ENCODE measurements at regions not wholly inside any gene's neighbourhood (a gene's known extent, or its start where the extent isn't known, plus 50 kb on each side); places are given as distances from the start of the nearest gene placed in this dataset.
"Not testable (repeated sequence)": the region's sequence is repeated elsewhere in the genome, so short reads cannot be mapped to it uniquely, and the experiment has no call there.

DNA sequence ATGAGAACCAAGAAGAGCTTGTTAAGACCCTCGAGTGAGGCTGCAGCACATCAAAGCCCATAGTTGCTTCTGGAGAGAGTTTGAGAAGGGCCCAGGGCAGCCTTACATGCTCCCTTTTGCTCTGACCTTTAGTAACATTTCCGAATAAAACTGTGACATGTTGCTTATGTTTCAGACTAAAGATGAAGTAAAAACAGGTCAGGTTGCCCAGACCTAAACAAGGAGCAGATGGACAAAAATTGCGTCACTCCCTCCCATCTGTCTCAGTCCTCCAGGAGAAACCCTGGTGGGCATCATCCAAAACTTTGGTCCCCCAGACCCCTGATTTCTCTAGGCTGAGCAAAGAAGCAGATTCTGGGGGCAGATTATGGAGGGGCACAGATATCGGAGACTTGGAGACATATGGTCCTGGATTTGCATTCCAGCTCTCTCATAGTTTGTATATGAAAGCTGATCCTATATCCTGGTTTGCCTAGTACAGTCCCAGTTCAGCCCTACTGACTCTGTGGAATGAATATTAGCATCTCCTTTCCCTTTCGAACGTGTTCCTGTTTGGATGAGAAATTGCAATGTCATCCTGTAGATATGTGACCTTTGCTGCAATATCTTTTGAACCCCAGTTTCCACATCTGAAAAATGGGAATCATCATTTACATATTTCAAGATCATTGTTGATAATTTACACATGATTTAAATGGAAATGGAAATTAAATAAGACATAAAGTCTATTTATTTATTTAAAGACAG, 304.9 kb upstream of the USP24 start:
- DNase-seq (ENCODE audit: low read depth, low spot score) = no peak
- ChIA-PET CTCF (no interaction called here), POLR2A (interaction anchor here (0.5 kb wide), 1 partner anchor 184 kb away, joined by 3 read pairs; no protein-coding TSS in a partner anchor)
- TF ChIP-seq, protein P1, sequence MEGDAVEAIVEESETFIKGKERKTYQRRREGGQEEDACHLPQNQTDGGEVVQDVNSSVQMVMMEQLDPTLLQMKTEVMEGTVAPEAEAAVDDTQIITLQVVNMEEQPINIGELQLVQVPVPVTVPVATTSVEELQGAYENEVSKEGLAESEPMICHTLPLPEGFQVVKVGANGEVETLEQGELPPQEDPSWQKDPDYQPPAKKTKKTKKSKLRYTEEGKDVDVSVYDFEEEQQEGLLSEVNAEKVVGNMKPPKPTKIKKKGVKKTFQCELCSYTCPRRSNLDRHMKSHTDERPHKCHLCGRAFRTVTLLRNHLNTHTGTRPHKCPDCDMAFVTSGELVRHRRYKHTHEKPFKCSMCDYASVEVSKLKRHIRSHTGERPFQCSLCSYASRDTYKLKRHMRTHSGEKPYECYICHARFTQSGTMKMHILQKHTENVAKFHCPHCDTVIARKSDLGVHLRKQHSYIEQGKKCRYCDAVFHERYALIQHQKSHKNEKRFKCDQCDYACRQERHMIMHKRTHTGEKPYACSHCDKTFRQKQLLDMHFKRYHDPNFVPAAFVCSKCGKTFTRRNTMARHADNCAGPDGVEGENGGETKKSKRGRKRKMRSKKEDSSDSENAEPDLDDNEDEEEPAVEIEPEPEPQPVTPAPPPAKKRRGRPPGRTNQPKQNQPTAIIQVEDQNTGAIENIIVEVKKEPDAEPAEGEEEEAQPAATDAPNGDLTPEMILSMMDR (IDR thresholded peaks at IDR 0.05; ENCODE audit: insufficient read depth, low read length, missing control alignments) = no peak
- H3K4me3 ChIP-seq (ENCODE audit: low read depth, low read length) = no peak overlapping the region

GRCh38 chr1:55519276-55519675, 304.1 kb upstream of the USP24 start:
- ChIA-PET POLR2A (no interaction called here), CTCF (no interaction called here)
- H3K4me3 ChIP-seq (ENCODE audit: low read depth, low read length) = no peak overlapping the region
- TF ChIP-seq, protein P1 (IDR thresholded peaks at IDR 0.05; ENCODE audit: insufficient read depth, low read length, missing control alignments) = no peak
- DNase-seq (ENCODE audit: low read depth, low spot score) = no peak

GRCh38 chr1:55517036-55517435, 301.9 kb upstream of the USP24 start:
- no peak overlapping the region for H3K4me3 ChIP-seq (ENCODE audit: low read depth, low read length)
- DNase-seq (ENCODE audit: low read depth, low spot score) = no peak
- TF ChIP-seq, protein P1 (IDR thresholded peaks at IDR 0.05; ENCODE audit: insufficient read depth, low read length, missing control alignments) = no peak
- POLR2A ChIA-PET = no interaction called here
- CTCF ChIA-PET = interaction anchor here (1.0 kb wide), 1 partner anchor 334 kb away, joined by 3 read pairs; no protein-coding TSS in a partner anchor

DNA sequence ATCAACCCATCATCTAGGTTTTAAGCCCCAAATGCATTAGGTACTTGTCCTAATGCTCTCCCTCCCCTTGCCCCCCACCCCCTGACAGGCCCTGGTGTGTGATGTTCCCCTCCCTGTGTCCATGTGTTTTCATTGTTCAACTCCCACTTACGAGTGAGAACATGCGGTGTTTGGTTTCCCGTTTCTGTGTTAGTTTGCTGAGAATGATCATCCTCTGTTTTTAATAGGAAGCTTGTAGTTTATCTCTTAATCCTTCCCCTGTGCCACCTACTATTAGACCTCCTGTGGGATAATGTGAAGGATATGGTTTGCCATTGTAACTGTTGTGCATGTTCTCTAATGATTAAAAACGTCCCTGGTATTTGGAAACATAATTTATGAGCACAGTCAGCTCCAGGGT, 299.4 kb upstream of the USP24 start:
- POLR2A ChIA-PET; DNase-seq (ENCODE audit: low read depth, low spot score); H3K4me3 ChIP-seq (ENCODE audit: low read depth, low read length): not testable (repeated sequence)
- CTCF ChIA-PET = interaction anchor here (1.2 kb wide), 1 partner anchor 139 kb away, joined by 4 read pairs; no protein-coding TSS in a partner anchor

GRCh38 chr1:55512466-55512865, 297.3 kb upstream of the USP24 start:
- TF ChIP-seq, protein P1 (IDR thresholded peaks at IDR 0.05; ENCODE audit: insufficient read depth, low read length, missing control alignments) = no peak
- CTCF ChIA-PET = interaction anchor here (0.7 kb wide), 1 partner anchor 12 kb away, joined by 3 read pairs; no protein-coding TSS in a partner anchor

GRCh38 chr1:55507578-55507931, 292.4 kb upstream of the USP24 start:
- DNase-seq (ENCODE audit: low read depth, low spot score) = no peak
- ChIA-PET CTCF (interaction anchor here (2.1 to 2.7 kb wide), 2 partner anchors 132 to 1077 kb away, joined by 12 to 14 read pairs; no protein-coding TSS in a partner anchor), POLR2A (interaction anchor here (0.8 kb wide), 1 partner anchor 31 kb away, joined by 5 read pairs; no protein-coding TSS in a partner anchor)

More at GRCh38 chr1:55512466-55512865, 297.3 kb upstream of the USP24 start:
- POLR2A ChIA-PET = no interaction called here
- H3K4me3 ChIP-seq (ENCODE audit: low read depth, low read length) = no peak overlapping the region
- no peak for DNase-seq (ENCODE audit: low read depth, low spot score)

More at GRCh38 chr1:55507578-55507931, 292.4 kb upstream of the USP24 start:
- TF ChIP-seq, protein P1 (IDR thresholded peaks at IDR 0.05; ENCODE audit: insufficient read depth, low read length, missing control alignments) = no peak
- H3K4me3 ChIP-seq (ENCODE audit: low read depth, low read length) = no peak overlapping the region

Data from AG04449 (cell line).